ENCODE measurements at regions not wholly inside any gene's neighbourhood (a gene's known extent, or its start where the extent isn't known, plus 50 kb on each side); places are given as distances from the start of the nearest gene placed in this dataset.

GRCh38 chr13:63516124-63516523 lies 2100.5 kb upstream of the PCDH20 start:
- no peak for TF ChIP-seq SP1 (CRISPR knock-in tag; conservative IDR thresholded peaks at IDR 0.05)
- TF ChIP-seq JUN (CRISPR knock-in tag; IDR thresholded peaks at IDR 0.05) = no peak
- TF ChIP-seq CTCF (IDR thresholded peaks at IDR 0.05) = no peak
